ENCODE measurements at regions not wholly inside any gene's neighbourhood (a gene's known extent, or its start where the extent isn't known, plus 50 kb on each side); places are given as distances from the start of the nearest gene placed in this dataset.

DNA sequence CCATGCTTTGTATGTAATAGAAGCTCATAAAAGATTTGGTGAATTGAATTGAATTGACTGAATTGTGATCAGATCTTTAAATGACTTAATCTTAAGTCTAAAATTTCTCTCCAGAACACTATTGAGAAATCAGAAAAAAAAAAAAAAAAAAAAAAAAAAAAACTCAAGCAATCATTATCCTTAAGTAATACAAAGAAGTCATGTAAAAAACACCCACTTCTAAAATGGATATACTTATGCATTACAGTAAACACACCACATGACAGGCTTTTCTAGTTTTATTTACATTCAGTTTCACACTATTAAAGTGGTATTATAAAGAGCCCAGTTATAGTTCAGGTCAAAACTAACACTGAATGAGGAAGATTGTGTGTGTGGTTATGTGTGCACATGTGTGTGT lies 84.9 kb upstream of the GLS start:
- Histone ChIP-seq H3K36me3 (no peaks in the 10 kb centered on the region), H3K4me1 (no peaks in the 10 kb centered on the region), H3K9me3 (no peaks in the 10 kb centered on the region), H3K4me3 (no peak overlapping the region), H3K27me3 (no peaks in the 10 kb centered on the region), H3K27ac (no peak overlapping the region)
- intact Hi-C loops (cut with DNase I; ENCODE audit: low total_unique reads) = no loop called here
- DNase-seq (ENCODE audit: low spot score in 2 of 2) = no peak
- TF ChIP-seq, protein P1, sequence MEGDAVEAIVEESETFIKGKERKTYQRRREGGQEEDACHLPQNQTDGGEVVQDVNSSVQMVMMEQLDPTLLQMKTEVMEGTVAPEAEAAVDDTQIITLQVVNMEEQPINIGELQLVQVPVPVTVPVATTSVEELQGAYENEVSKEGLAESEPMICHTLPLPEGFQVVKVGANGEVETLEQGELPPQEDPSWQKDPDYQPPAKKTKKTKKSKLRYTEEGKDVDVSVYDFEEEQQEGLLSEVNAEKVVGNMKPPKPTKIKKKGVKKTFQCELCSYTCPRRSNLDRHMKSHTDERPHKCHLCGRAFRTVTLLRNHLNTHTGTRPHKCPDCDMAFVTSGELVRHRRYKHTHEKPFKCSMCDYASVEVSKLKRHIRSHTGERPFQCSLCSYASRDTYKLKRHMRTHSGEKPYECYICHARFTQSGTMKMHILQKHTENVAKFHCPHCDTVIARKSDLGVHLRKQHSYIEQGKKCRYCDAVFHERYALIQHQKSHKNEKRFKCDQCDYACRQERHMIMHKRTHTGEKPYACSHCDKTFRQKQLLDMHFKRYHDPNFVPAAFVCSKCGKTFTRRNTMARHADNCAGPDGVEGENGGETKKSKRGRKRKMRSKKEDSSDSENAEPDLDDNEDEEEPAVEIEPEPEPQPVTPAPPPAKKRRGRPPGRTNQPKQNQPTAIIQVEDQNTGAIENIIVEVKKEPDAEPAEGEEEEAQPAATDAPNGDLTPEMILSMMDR (IDR thresholded peaks at IDR 0.05) = no peak
- no peak for TF ChIP-seq POLR2AphosphoS5 (IDR thresholded peaks at IDR 0.05)
- TF ChIP-seq POLR2A (IDR thresholded peaks at IDR 0.05) = no peak

DNA sequence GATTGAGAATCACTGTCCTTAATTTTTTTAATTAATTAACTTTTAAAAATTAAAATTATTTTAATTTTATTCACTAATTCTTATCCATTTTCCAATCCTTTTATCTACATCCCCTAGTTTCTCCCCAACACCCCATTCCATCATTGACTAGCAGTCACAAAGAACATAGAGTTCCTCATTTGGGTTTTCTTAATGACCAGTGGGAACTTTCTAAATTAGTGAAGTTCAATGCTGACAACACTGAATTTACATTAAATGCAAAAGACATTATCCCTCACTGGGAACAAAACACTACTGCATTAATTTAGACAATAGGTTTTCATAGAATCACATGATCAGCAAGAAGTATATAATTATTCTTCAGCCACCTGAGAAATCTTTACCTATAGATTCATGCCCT lies 80.6 kb upstream of the GLS start:
- TF ChIP-seq POLR2AphosphoS5 (IDR thresholded peaks at IDR 0.05) = no peak
- no peaks in the 10 kb centered on the region for H3K36me3 ChIP-seq
- no peak overlapping the region for H3K27ac ChIP-seq
- H3K4me1 ChIP-seq = no peaks in the 10 kb centered on the region
- intact Hi-C loops (cut with DNase I; ENCODE audit: low total_unique reads) = no loop called here
- no peaks in the 10 kb centered on the region for H3K27me3 ChIP-seq
- H3K9me3 ChIP-seq = no peaks in the 10 kb centered on the region
- DNase-seq (ENCODE audit: low spot score in 2 of 2) = no peak
- H3K4me3 ChIP-seq = no peak overlapping the region

DNA sequence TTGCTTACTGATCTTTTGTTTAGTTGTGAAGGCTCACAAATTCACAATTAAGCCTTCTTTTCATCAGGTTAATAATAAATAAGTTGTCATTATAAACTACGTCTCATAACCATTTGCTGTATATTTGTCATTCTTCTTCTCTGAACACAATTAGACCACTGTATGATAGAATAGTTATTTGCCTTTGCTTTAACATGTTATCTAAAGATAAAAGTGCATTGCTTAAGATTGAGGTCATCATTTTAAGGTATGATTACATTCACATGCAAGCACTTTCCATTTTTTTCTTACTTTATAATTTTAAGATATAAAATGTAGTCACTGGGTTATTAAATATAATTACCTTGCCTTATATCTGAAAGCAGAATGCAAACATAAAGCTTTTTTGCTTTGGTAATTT lies 80.1 kb upstream of the GLS start:
- intact Hi-C loops (cut with DNase I; ENCODE audit: low total_unique reads) = no loop called here

DNA sequence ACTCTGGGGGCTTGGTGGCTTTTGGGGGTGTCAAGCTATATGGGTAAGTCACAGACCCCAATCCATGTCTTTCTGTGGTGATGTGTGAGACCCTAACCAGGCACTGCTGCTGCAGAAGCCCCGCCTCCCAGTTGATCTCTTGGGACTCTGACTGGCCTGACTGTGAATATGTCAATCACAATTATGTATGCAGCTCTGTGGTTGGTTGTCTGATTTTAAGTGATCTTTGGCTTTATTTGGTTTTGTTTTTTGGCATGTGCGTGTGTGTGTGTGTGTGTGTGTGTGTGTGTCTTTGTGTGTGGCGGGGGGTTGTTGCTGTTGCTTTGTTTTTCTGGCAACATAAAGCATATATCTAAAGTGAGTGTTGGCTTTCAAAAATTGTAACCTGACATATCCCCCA lies 78.5 kb upstream of the GLS start:
- DNase-seq (ENCODE audit: low spot score in 2 of 2) = no peak
- H3K9me3 ChIP-seq = no peaks in the 10 kb centered on the region
- no peaks in the 10 kb centered on the region for H3K36me3 ChIP-seq
- no peaks in the 10 kb centered on the region for H3K27me3 ChIP-seq
- no peaks in the 10 kb centered on the region for H3K4me1 ChIP-seq
- H3K27ac ChIP-seq = no peak overlapping the region
- intact Hi-C loops (cut with DNase I; ENCODE audit: low total_unique reads) = no loop called here
- H3K4me3 ChIP-seq = no peak overlapping the region
- TF ChIP-seq, protein P1 (IDR thresholded peaks at IDR 0.05) = no peak
- TF ChIP-seq POLR2A (IDR thresholded peaks at IDR 0.05) (no peak), POLR2AphosphoS5 (IDR thresholded peaks at IDR 0.05) (no peak)

More for the DNA sequence above, 80.1 kb upstream of the GLS start:
- no peak overlapping the region for H3K27ac ChIP-seq
- H3K4me1 ChIP-seq = no peaks in the 10 kb centered on the region
- no peaks in the 10 kb centered on the region for H3K9me3 ChIP-seq
- H3K27me3 ChIP-seq = no peaks in the 10 kb centered on the region
- no peaks in the 10 kb centered on the region for H3K36me3 ChIP-seq
- no peak for DNase-seq (ENCODE audit: low spot score in 2 of 2)
- TF ChIP-seq, protein P1 (IDR thresholded peaks at IDR 0.05) = no peak
- TF ChIP-seq POLR2A (IDR thresholded peaks at IDR 0.05) = no peak
- no peak for TF ChIP-seq POLR2AphosphoS5 (IDR thresholded peaks at IDR 0.05)
- H3K4me3 ChIP-seq = no peak overlapping the region

DNA sequence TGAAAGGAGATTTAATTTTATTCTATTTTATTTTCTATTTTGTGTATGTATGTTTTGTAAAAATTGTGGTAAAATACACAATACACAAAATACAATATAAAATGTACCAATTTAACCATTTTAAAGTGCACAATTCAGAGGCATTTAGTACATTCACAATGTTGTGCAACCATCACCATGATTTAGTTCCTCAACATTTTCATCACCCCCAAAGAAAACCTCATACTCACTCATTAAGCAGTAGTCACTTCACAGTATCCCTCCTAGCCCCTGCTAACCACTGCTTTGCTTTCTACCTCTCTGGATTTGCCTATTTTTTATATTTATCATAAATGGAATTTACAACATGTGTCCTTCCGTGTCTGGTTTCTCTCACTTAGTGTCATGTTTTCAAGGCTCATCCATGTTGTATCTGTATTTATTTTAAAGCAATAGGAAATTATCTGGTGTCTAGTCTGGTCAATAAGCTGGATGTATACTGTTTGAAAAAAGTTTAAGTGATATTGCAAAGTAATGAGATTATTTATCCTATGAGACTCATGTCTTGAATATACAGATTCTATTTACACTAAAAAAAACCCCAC lies 77.9 kb upstream of the GLS start:
- Histone ChIP-seq H3K36me3 (no peaks in the 10 kb centered on the region), H3K27ac (no peak overlapping the region), H3K4me3 (no peak overlapping the region), H3K4me1 (no peaks in the 10 kb centered on the region), H3K27me3 (no peaks in the 10 kb centered on the region), H3K9me3 (no peaks in the 10 kb centered on the region)
- no peak for DNase-seq (ENCODE audit: low spot score in 2 of 2)
- intact Hi-C loops (cut with DNase I; ENCODE audit: low total_unique reads) = no loop called here
- no peak for TF ChIP-seq POLR2AphosphoS5 (IDR thresholded peaks at IDR 0.05)

DNA sequence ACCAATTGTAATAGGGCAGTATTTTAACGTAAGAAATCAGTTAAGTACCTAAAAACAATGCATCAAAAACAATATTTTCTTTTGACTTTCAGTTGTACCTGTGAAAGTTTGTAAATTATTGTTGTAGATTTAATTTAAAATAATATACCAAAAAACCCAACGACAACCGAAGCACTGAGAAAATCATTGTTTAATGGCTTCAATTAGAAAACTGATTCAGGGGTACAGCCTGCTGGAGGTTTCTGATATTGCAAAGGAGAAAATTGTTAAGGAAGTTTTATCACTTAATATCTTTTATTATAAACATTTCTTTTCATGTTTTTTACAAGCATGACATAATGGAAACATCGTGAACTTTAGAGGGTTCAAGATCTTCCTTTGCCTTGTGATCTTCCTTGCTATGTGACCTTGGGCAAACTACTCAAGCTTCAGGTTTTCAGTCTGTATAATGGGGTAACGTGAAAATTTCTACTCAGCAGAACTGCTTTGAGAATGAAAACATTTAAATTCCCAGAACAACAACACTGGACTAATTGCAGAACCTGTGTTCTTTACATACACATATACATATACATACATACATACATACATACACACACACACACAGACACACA lies 76.3 kb upstream of the GLS start:
- no peak overlapping the region for H3K27ac ChIP-seq
- TF ChIP-seq POLR2A (IDR thresholded peaks at IDR 0.05) = no peak
- TF ChIP-seq, protein P1 (IDR thresholded peaks at IDR 0.05) = peak; percentile 67 to 78 (median 75)
- H3K4me1 ChIP-seq = no peaks in the 10 kb centered on the region
- no peaks in the 10 kb centered on the region for H3K27me3 ChIP-seq
- no peaks in the 10 kb centered on the region for H3K9me3 ChIP-seq
- H3K36me3 ChIP-seq = no peaks in the 10 kb centered on the region
- no peak overlapping the region for H3K4me3 ChIP-seq
- intact Hi-C loops (cut with DNase I; ENCODE audit: low total_unique reads) = no loop called here
- DNase-seq (ENCODE audit: low spot score in 2 of 2) = no peak

Measured in breast epithelium (tissue), 4 donors.